NB4 (cell line): ENCODE measurements at regions not wholly inside any gene's neighbourhood (a gene's known extent, or its start where the extent isn't known, plus 50 kb on each side); places are given as distances from the start of the nearest gene placed in this dataset.

ENCODE experiments used
- DNase-seq: peaks from one replicate; pipeline ENCODE4 v3.0.0; 2010; ENCODE audit warnings: low read depth
- H3K4me3 ChIP-seq: one replicate; pipeline ENCODE4 v1.5.1; 2011; ENCODE audit warnings: mild to moderate bottlenecking, low read depth, low read length, moderate library complexity
- CTCF ChIP-seq: IDR thresholded peaks from one replicate; pipeline ENCODE4 v1.5.1; 2012; ENCODE audit warnings: low read depth, low read length
- MYC ChIP-seq: IDR thresholded peaks from 2 replicates; pipeline ENCODE4 v1.6.1; 2011; ENCODE audit warnings: low read depth, low read length
- POLR2A ChIP-seq: IDR thresholded peaks from 2 replicates; pipeline ENCODE4 v1.6.1; 2011; ENCODE audit warnings: mild to moderate bottlenecking; ENCODE audit not compliant: insufficient read length; ENCODE audit errors: extremely low read depth
- TF ChIP-seq, protein P1 (sequence below): IDR thresholded peaks from 2 replicates; pipeline ENCODE4 v1.6.1; 2011; ENCODE audit warnings: low read depth, low read length

DNA sequence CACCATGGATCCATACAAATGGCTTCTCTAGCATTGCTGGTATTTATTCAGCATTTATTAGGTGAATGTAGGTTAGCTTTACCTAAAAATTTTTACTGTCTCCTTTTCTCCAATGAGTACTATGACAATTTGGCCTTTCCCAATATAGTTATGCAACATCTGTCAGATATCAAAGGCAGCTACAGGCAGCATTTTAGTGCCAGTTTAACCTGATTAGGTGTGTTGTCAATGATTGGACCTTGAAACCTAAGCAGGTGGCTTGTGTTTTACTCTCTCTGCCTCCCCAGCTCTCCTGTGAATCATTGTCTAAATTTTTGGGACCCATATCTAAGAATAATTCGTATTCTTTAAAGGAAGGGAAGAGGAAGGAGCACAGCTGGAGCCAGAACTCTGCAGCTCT is 228.9 kb downstream of the KBTBD8 start:
- DNase-seq: no peak
- no peak overlapping the region for H3K4me3 ChIP-seq
- TF ChIP-seq MYC (no peak), POLR2A (no peak), CTCF (no peak)
- TF ChIP-seq, protein P1, sequence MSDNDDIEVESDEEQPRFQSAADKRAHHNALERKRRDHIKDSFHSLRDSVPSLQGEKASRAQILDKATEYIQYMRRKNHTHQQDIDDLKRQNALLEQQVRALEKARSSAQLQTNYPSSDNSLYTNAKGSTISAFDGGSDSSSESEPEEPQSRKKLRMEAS: no peak

GRCh38 chr3:67228136-67228535 is 230.0 kb downstream of the KBTBD8 start:
- no peak for TF ChIP-seq MYC
- TF ChIP-seq, protein P1: no peak
- TF ChIP-seq CTCF: no peak
- no peak for TF ChIP-seq POLR2A

DNA sequence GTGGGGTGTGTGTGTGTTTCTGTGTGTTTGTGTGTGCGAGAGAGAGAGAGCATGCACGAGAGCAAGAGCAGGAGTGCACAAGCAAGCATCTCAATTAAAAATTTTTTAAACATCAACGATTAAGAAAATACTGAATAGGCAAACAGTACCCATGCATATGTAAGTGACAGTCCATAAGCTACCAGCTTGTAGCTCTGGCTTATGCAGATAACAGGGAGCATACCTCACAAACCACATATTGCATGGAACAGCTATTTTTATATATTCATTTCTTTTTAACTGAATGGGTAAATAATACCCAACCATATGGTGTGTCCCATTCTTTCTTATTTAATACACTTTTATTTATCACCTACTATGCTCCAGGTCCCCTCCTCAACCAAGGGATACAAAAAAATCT is 234.5 kb downstream of the KBTBD8 start:
- no peak for DNase-seq
- TF ChIP-seq, protein P1: no peak
- TF ChIP-seq POLR2A: no peak
- no peak for TF ChIP-seq CTCF
- TF ChIP-seq MYC: no peak

More at GRCh38 chr3:67228136-67228535, 230.0 kb downstream of the KBTBD8 start:
- DNase-seq: no peak
- no peak overlapping the region for H3K4me3 ChIP-seq

GRCh38 chr3:67239353-67239752 is 241.2 kb downstream of the KBTBD8 start:
- TF ChIP-seq, protein P1: no peak
- no peak overlapping the region for H3K4me3 ChIP-seq
- DNase-seq: no peak

More for the DNA sequence above, 234.5 kb downstream of the KBTBD8 start:
- H3K4me3 ChIP-seq: no peak overlapping the region

DNA sequence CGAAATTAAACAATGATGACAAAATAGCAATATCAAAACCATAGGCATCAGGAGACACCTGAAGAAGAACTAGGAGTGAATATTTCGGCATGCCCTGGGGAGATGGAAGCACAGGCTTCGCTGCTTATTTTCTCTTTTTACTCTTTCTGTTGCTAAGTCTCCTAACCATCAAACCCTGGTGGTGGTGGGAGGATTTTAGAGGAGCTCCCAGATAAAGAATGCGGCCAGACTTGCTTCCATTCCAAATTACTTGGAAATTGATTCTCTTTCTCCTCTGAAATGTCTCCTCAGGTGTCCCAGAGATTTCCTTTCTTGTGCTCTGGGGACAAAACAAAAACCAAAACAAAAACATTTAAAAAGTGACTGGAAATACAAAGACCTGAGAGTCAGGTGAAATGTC is 243.0 kb downstream of the KBTBD8 start:
- no peak overlapping the region for H3K4me3 ChIP-seq
- TF ChIP-seq, protein P1: no peak
- no peak for TF ChIP-seq POLR2A
- no peak for TF ChIP-seq MYC
- TF ChIP-seq CTCF: no peak
- no peak for DNase-seq

DNA sequence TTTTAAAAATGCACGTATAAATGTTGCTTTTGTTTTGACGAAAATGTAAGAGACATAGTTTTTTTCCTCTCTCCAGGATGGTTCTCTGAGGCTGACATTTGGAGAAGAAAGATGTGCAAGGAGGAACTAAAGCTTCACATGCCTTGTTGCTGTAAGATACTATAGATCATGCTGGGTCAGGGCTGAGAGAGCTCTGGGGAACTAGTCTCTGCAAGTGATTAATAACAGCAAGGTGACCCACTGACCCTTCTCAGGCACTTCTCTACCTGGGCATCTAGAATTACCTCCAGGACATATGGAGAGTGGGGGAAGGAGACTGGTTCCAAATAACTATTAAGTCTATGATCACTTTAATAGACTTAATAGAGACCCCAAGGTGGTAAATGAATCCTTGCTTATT is 246.0 kb downstream of the KBTBD8 start:
- no peak overlapping the region for H3K4me3 ChIP-seq
- no peak for TF ChIP-seq CTCF
- no peak for TF ChIP-seq POLR2A
- TF ChIP-seq, protein P1: no peak
- TF ChIP-seq MYC: no peak
- DNase-seq: no peak
